ACHN (cell line): ENCODE measurements at regions not wholly inside any gene's neighbourhood (a gene's known extent, or its start where the extent isn't known, plus 50 kb on each side); places are given as distances from the start of the nearest gene placed in this dataset.
A peak's percentile ranks its signal among the peaks of the same experiment; 100 is the strongest.

ENCODE experiments used
- DNase-seq: peaks from one replicate; pipeline ENCODE4 v3.0.0-alpha.2; 2015
- in situ Hi-C: cut with HindIII; loops from 2 replicates; pipeline ENCODE4 v1.10.0; 2017; ENCODE audit warnings: low sequenced_read_pairs, low pct_ligation_motif_present, low pct_unique_long_range_greater_than_20kb

GRCh38 chr5:53343187-53343586 is 137.2 kb upstream of the FST start:
- DNase-seq, result no peak
- in situ Hi-C loops, result no loop called here

DNA sequence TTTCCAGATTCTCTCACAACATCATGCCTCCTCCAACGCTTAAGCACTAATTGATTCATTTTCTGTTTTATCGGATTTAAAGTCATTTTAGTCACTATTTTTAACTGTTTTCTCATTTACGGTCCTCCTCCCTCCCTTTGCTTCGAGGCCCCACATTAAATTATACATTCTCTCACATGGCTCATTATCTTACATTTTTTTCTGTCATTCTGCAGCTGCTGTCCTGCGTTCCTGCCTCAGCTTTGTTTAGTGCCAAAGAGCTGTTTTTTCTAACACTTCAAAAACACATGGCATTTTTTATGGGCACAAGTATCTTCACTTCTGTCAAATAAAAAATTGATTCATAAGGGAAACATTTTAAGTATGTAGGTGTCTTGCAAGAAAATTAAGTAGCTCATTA is 130.1 kb upstream of the FST start:
- DNase-seq, result no peak
- in situ Hi-C loops, result no loop called here

DNA sequence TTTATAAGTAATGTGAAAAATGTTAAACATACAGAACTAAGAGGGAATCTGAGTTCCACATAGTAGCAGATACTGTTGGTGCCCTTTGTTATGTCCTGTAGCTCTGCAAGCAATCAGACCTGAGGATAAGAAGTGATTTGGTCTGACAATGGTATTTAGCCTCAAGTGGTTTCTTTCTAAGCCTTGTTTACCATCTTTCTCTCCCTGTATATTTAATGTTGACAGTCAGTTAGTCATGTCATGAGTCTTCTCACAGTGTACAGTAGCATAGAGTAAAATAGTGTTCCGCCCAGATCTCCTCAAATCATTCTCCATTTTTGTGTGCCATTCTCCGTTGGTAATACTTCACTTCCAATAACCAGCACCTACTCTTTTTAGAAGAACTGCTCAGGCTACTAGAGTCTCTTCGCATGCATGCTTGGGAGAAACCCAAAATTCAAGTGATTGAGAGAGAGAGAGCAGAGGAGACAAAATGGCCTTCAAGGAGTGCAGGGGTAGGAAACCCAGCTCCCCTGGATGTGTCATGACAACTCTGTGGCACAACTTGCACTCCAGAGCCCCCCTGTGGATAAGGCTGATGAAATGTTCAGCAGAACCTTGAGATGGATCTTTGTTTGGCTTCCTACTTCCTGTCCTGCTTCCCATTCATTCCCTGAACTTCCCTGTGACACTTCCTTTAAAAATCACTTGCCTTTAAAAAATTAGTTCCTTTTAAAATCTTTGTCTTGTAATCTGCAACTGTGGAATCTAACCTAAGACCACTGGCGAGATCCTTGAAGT is 129.2 kb upstream of the FST start:
- no peak for DNase-seq
- in situ Hi-C loops, result no loop called here

GRCh38 chr5:53355316-53355715 is 125.1 kb upstream of the FST start:
- in situ Hi-C loops, result no loop called here
- no peak for DNase-seq

GRCh38 chr5:53355931-53356330 is 124.5 kb upstream of the FST start:
- in situ Hi-C loops, result no loop called here
- DNase-seq, result no peak

GRCh38 chr5:53357439-53357838 is 123.0 kb upstream of the FST start:
- in situ Hi-C loops, result no loop called here
- DNase-seq, result no peak

- in situ Hi-C loops, result no loop called here
- no peak for DNase-seq
Observed at GRCh38 chr5:53358794-53359193, 121.6 kb upstream of the FST start.

GRCh38 chr5:53359916-53360517 is 120.4 kb upstream of the FST start:
- DNase-seq, result no peak
- in situ Hi-C loops, result no loop called here

- in situ Hi-C loops, result no loop called here
- peak; percentile 15 for DNase-seq
Observed at GRCh38 chr5:53360811-53361210, 119.6 kb upstream of the FST start.

DNA sequence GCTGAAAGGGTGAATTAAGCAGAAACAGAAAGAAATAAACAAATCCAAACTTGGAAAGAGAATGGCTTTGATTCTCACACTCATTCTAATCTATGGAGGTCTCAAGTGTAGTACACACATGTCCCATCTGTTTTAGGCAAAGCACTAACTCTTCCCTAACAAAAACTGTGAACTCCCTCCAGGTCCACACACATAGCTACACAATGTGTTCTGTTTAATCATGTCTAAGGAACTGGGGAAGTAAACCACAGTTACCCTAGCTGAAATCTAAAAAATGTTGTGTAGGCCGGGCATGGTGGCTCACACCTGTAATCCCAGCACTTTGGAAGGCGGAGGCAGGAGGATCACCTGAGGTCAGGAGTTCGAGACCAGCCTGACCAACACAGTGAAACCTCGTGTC is 118.7 kb upstream of the FST start:
- in situ Hi-C loops, result no loop called here
- DNase-seq, result no peak

- DNase-seq, result no peak
- in situ Hi-C loops, result no loop called here
Observed at GRCh38 chr5:53362521-53362941, 117.9 kb upstream of the FST start.

DNA sequence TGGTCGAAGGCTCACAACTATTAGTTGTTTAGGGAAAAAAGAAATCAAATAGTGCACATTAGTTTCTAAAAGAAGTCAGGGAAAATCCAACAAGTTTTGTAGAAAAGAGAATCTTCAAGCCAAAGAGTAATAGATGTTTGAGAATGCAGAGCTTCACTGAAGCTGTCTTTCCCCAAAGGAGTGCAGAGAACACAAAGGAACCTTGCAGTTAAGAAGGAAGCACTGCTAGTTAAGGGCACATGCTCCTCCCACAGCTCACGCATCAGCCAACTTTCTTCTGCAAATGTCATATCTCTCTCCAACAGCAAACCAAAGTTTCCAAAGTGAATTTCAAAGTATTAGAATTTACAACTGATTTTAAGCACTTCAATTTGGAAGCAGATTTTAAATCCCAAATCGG is 116.4 kb upstream of the FST start:
- no peak for DNase-seq
- in situ Hi-C loops, result no loop called here

DNA sequence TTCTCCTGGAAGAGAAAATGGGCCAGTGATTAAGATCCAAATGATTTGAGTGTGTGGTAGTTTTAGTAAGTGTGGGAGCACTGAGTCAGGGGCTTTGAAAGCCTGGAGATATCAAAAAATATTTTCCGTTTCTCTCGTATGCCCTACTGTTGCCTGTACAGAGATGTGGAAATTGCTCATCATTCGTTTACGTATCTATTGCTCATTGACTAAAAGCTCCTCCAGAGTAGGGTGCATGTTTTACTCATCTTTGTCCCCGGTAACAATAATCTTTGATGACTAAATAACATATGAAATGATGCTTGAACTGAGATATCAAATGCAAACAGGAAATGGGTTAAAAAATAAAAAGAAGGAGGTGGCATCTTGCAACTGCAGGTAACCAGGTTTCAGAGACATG is 114.2 kb upstream of the FST start:
- no peak for DNase-seq
- in situ Hi-C loops, result no loop called here

DNA sequence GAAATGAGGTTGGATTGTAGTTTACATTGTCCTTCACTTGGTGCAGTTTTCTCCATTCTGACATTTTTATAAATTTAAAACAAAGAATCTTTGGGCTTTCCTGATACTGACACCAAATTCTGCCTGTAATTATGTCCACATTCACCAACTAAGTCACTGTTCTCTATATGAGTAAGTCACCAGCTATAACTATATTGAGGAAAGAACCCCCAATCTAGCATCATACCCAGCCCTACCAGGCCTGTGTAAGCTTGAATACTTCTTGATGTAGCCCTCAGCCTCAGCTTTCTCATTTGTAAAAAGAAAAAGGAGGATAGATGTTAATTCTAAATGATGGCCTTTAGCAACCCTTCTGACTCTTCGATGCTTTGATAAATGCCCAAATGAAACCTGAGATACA is 112.7 kb upstream of the FST start:
- in situ Hi-C loops, result no loop called here

DNA sequence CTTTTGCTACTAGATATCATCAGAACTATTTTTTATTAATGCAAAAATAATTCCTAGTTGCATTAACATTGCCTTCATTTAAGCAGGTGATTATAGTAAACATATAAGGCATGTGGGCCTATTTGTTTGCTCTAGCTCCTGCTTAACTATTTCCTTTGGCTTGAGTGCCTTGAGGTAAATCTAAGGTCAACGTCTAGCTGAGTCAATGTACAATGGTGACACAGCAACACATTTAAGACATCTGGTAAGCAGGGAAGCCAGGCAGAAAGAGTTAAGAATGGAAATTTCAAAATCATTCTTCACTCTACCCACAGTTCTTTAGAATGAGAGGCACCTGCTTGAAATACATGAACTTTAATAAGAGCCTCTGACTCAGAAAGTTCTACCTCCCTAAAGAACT is 111.9 kb upstream of the FST start:
- no peak for DNase-seq
- in situ Hi-C loops, result no loop called here

More for the DNA sequence above, 112.7 kb upstream of the FST start:
- DNase-seq, result no peak

DNA sequence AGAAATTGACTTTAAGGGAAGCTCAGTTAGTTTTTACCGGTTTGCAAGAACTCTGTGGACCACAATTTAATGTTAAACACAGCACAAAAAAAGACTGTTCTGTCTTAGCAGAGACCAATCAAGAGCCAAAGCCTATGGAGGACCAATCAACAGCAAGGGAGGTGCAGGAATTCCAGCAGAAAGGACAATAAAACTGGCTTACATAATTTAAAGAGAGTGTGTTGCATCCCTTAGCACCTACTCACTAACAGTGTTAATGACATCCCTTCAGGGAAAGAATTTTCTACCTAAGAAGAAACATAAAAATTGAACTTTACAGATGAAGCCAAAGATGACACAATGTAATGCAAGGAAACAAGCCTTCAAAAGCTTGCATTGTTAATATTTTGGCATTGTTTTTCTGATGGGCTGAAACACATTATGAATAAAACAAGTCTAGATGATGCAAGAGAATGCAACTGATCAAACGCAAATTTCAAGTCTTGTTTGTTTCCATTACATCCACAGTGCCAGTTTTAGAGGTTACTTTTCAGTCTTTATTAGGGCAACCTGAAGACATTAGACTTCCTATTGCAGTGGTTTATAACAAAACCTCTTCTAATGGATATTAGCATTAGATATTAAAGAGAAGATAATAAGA is 111.3 kb upstream of the FST start:
- in situ Hi-C loops, result no loop called here
- DNase-seq, result no peak

- in situ Hi-C loops, result no loop called here
- DNase-seq, result no peak
Observed at GRCh38 chr5:53369681-53370080, 110.7 kb upstream of the FST start.

- DNase-seq, result no peak
- in situ Hi-C loops, result no loop called here
Observed at GRCh38 chr5:53373451-53374158, 106.8 kb upstream of the FST start.

DNA sequence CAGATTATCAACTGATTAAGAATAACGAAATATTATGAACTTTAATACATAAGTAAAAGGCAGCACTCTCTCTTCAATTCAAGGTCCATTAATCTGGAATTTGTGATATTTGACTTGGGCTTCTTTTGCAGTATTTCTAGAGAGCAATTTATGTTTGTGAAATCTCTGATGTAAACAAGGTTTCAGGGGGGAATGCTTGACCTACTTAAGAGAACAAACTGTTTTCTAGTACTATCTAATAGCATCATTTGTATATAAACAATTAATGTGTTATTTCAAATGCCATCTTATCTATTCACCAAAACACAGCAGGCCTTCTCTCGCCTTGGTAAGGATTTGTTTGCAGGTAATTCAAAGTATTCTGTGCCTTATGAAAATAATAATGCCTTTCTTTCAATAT is 103.6 kb upstream of the FST start:
- no peak for DNase-seq
- in situ Hi-C loops, result no loop called here
